Transverse colon (tissue), 4 donors: ENCODE measurements at regions not wholly inside any gene's neighbourhood (a gene's known extent, or its start where the extent isn't known, plus 50 kb on each side); places are given as distances from the start of the nearest gene placed in this dataset.

Experiments
- CTCF ChIP-seq, 5 experiments: fragments of 200-600 bp in 3 of 5; fragments of 450-650 bp in 2 of 5; sonication (generic) in 3 of 5; IDR thresholded peaks; 1 replicate in 2 of 5; 2 replicates in 3 of 5; pipeline ENCODE4 v1.5.1; 2016 to 2017; ENCODE audit warnings: antibody characterized with exemption in 5 of 5, inconsistent platforms in 3 of 5, mild to moderate bottlenecking in 2 of 5, moderate library complexity in 1 of 5
- EP300 ChIP-seq: sonication (generic); formaldehyde crosslinking; IDR thresholded peaks from one replicate; pipeline ENCODE4 v1.6.1; 2017; ENCODE audit warnings: antibody characterized with exemption, low read depth
- POLR2A ChIP-seq: fragments of 450-650 bp; IDR thresholded peaks from one replicate; pipeline ENCODE4 v1.6.1; 2016; ENCODE audit warnings: antibody characterized with exemption, mild to moderate bottlenecking, moderate library complexity
- POLR2AphosphoS5 ChIP-seq, 3 donors: sonication (generic); formaldehyde crosslinking; IDR thresholded peaks; one replicate each; pipeline ENCODE4 v1.6.1; 2016; ENCODE audit warnings: antibody characterized with exemption in 3 of 3

- TF ChIP-seq CTCF (IDR thresholded peaks at IDR 0.05) (no peak), POLR2A (no peak), POLR2AphosphoS5 (IDR thresholded peaks at IDR 0.05) (no peak), EP300 (no peak)
Measured at GRCh38 chr3:152043620-152044019, 170.2 kb downstream of the SUCNR1 start.
